ENCODE measurements at regions not wholly inside any gene's neighbourhood (a gene's known extent, or its start where the extent isn't known, plus 50 kb on each side); places are given as distances from the start of the nearest gene placed in this dataset.
"Not testable (repeated sequence)": the region's sequence is repeated elsewhere in the genome, so short reads cannot be mapped to it uniquely, and the experiment has no call there.

GRCh38 chr5:96209829-96210228 lies 223.2 kb downstream of the PCSK1 start:
- DNase-seq (ENCODE audit: low read depth) = peak; percentile 63
- no peak overlapping the region for H3K4me3 ChIP-seq (ENCODE audit: low read length)
- TF ChIP-seq CTCF (conservative IDR thresholded peaks at IDR 0.05; ENCODE audit: low read length) = no peak

- DNase-seq (ENCODE audit: low read depth) = peak; percentile 23
- TF ChIP-seq CTCF (conservative IDR thresholded peaks at IDR 0.05; ENCODE audit: low read length) = no peak
- no peak overlapping the region for H3K4me3 ChIP-seq (ENCODE audit: low read length)
Measured at GRCh38 chr5:96207420-96207819, 225.6 kb downstream of the PCSK1 start.

GRCh38 chr5:96203761-96204160 lies 229.3 kb downstream of the PCSK1 start:
- no peak overlapping the region for H3K4me3 ChIP-seq (ENCODE audit: low read length)
- no peak for TF ChIP-seq CTCF (conservative IDR thresholded peaks at IDR 0.05; ENCODE audit: low read length)
- DNase-seq (ENCODE audit: low read depth) = no peak

GRCh38 chr5:96201503-96201902 lies 231.5 kb downstream of the PCSK1 start:
- no peak for DNase-seq (ENCODE audit: low read depth)
- TF ChIP-seq CTCF (conservative IDR thresholded peaks at IDR 0.05; ENCODE audit: low read length) = no peak
- H3K4me3 ChIP-seq (ENCODE audit: low read length) = no peak overlapping the region

GRCh38 chr5:96200641-96201040 lies 232.4 kb downstream of the PCSK1 start:
- no peak overlapping the region for H3K4me3 ChIP-seq (ENCODE audit: low read length)
- no peak for TF ChIP-seq CTCF (conservative IDR thresholded peaks at IDR 0.05; ENCODE audit: low read length)
- DNase-seq (ENCODE audit: low read depth) = no peak

GRCh38 chr5:96199713-96200183 lies 233.3 kb downstream of the PCSK1 start:
- no peak overlapping the region for H3K4me3 ChIP-seq (ENCODE audit: low read length)
- no peak for TF ChIP-seq CTCF (conservative IDR thresholded peaks at IDR 0.05; ENCODE audit: low read length)
- DNase-seq (ENCODE audit: low read depth) = no peak

GRCh38 chr5:96198356-96199058 lies 234.5 kb downstream of the PCSK1 start:
- no peak for DNase-seq (ENCODE audit: low read depth)
- H3K4me3 ChIP-seq (ENCODE audit: low read length) = no peak overlapping the region
- TF ChIP-seq CTCF (conservative IDR thresholded peaks at IDR 0.05; ENCODE audit: low read length) = no peak

- not testable (repeated sequence) for DNase-seq (ENCODE audit: low read depth); H3K4me3 ChIP-seq (ENCODE audit: low read length)
Measured at GRCh38 chr5:96197767-96198166, 235.3 kb downstream of the PCSK1 start.

Measured in AG10803 (cell line).